ENCODE measurements at regions not wholly inside any gene's neighbourhood (a gene's known extent, or its start where the extent isn't known, plus 50 kb on each side); places are given as distances from the start of the nearest gene placed in this dataset.
"Not testable (repeated sequence)": the region's sequence is repeated elsewhere in the genome, so short reads cannot be mapped to it uniquely, and the experiment has no call there.

DNA sequence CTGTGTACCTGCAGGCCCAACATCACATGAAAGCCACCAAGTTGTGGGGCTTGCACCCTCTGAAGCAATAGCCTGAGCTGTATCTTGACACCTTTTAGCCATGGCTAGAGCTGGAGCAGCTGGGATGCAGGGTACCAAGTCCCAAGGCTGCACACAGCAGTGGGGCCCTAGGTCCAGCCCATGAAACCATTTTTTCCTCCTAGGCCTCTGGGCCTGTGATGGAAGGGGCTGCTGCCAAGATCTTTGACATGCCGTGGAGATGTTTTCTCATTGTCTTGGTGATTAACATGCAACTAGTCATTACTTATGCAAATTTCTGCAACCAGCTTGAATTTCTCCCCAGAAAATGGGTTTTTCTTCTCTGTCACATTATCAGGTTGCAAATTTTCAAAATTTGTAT, 387.2 kb upstream of the RIOK2 start:
- DNase-seq (ENCODE audit: low read depth in 1 of 2, low spot score in 1 of 2), result no peak
- Histone ChIP-seq H3K4me3 (replicated peaks; ENCODE audit: insufficient read depth, low read length) (no peak overlapping the region), H3K27ac (replicated peaks) (no peak overlapping the region), H3K27me3 (ENCODE audit: insufficient read depth, poor library complexity, severe bottlenecking) (no peaks in the 10 kb centered on the region)
- no peak for TF ChIP-seq GABPA (IDR thresholded peaks at IDR 0.05; ENCODE audit: low read depth)
- TF ChIP-seq SPI1 (IDR thresholded peaks at IDR 0.05; ENCODE audit: borderline replicate concordance, low read depth), result no peak
- TF ChIP-seq, protein P1, sequence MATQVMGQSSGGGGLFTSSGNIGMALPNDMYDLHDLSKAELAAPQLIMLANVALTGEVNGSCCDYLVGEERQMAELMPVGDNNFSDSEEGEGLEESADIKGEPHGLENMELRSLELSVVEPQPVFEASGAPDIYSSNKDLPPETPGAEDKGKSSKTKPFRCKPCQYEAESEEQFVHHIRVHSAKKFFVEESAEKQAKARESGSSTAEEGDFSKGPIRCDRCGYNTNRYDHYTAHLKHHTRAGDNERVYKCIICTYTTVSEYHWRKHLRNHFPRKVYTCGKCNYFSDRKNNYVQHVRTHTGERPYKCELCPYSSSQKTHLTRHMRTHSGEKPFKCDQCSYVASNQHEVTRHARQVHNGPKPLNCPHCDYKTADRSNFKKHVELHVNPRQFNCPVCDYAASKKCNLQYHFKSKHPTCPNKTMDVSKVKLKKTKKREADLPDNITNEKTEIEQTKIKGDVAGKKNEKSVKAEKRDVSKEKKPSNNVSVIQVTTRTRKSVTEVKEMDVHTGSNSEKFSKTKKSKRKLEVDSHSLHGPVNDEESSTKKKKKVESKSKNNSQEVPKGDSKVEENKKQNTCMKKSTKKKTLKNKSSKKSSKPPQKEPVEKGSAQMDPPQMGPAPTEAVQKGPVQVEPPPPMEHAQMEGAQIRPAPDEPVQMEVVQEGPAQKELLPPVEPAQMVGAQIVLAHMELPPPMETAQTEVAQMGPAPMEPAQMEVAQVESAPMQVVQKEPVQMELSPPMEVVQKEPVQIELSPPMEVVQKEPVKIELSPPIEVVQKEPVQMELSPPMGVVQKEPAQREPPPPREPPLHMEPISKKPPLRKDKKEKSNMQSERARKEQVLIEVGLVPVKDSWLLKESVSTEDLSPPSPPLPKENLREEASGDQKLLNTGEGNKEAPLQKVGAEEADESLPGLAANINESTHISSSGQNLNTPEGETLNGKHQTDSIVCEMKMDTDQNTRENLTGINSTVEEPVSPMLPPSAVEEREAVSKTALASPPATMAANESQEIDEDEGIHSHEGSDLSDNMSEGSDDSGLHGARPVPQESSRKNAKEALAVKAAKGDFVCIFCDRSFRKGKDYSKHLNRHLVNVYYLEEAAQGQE (IDR thresholded peaks at IDR 0.05; ENCODE audit: insufficient replicate concordance, low read depth), result no peak
- TF ChIP-seq POLR2AphosphoS5 (IDR thresholded peaks at IDR 0.05; ENCODE audit: low read depth), result no peak
- TF ChIP-seq, protein P2, sequence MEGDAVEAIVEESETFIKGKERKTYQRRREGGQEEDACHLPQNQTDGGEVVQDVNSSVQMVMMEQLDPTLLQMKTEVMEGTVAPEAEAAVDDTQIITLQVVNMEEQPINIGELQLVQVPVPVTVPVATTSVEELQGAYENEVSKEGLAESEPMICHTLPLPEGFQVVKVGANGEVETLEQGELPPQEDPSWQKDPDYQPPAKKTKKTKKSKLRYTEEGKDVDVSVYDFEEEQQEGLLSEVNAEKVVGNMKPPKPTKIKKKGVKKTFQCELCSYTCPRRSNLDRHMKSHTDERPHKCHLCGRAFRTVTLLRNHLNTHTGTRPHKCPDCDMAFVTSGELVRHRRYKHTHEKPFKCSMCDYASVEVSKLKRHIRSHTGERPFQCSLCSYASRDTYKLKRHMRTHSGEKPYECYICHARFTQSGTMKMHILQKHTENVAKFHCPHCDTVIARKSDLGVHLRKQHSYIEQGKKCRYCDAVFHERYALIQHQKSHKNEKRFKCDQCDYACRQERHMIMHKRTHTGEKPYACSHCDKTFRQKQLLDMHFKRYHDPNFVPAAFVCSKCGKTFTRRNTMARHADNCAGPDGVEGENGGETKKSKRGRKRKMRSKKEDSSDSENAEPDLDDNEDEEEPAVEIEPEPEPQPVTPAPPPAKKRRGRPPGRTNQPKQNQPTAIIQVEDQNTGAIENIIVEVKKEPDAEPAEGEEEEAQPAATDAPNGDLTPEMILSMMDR (IDR thresholded peaks at IDR 0.05; ENCODE audit: insufficient read depth, low read length), result no peak

DNA sequence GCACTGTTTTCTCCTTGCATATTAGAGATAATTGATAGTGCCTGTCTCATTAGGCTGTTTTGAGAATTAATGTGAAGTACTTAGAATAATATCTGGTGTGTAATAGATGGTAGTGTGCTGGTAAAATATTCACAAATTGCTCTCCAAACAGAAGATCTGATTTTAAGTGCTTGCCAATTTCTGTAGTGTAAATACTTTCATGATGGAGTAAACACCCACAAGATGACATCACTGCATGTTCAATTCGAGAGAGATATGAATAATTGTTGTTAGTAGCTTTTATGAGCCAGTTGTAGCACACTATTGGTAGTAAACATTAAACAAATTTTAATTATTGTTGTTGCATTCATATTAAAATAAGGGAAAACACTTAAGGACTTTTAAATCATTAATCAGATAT, 392.3 kb upstream of the RIOK2 start:
- H3K4me3 ChIP-seq (replicated peaks; ENCODE audit: insufficient read depth, low read length), result no peak overlapping the region
- H3K27ac ChIP-seq (replicated peaks), result no peak overlapping the region
- TF ChIP-seq SPI1 (IDR thresholded peaks at IDR 0.05; ENCODE audit: borderline replicate concordance, low read depth), result no peak
- TF ChIP-seq POLR2AphosphoS5 (IDR thresholded peaks at IDR 0.05; ENCODE audit: low read depth), result no peak
- no peak for TF ChIP-seq GABPA (IDR thresholded peaks at IDR 0.05; ENCODE audit: low read depth)
- TF ChIP-seq, protein P1 (IDR thresholded peaks at IDR 0.05; ENCODE audit: insufficient replicate concordance, low read depth), result no peak
- TF ChIP-seq, protein P2 (IDR thresholded peaks at IDR 0.05; ENCODE audit: insufficient read depth, low read length), result no peak
- DNase-seq (ENCODE audit: low read depth in 1 of 2, low spot score in 1 of 2), result no peak
- no peaks in the 10 kb centered on the region for H3K27me3 ChIP-seq (ENCODE audit: insufficient read depth, poor library complexity, severe bottlenecking)

DNA sequence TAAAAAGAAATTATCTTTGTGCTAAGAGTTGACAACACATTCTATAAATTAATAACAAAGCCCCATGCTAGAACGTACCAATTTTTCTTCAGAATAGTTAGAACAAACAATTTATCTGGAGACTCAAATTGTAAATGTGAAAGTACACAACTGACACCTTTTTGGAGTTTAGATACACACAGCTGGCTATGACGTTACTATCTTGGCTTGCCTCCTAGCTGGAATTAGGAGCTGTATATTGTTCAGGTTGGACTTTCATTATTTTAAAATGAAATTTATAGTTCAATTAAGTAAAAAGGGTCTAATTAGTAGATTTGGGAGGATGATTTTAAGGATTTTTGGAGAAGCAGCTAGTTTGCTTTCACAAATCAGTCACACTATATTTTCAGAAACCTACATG, 393.9 kb upstream of the RIOK2 start:
- Histone ChIP-seq H3K4me3 (replicated peaks; ENCODE audit: insufficient read depth, low read length) (no peak overlapping the region), H3K27me3 (ENCODE audit: insufficient read depth, poor library complexity, severe bottlenecking) (no peaks in the 10 kb centered on the region), H3K27ac (replicated peaks) (no peak overlapping the region)
- DNase-seq (ENCODE audit: low read depth in 1 of 2, low spot score in 1 of 2), result no peak
- TF ChIP-seq GABPA (IDR thresholded peaks at IDR 0.05; ENCODE audit: low read depth) (no peak), POLR2AphosphoS5 (IDR thresholded peaks at IDR 0.05; ENCODE audit: low read depth) (no peak), SPI1 (IDR thresholded peaks at IDR 0.05; ENCODE audit: borderline replicate concordance, low read depth) (no peak)
- TF ChIP-seq, protein P2 (IDR thresholded peaks at IDR 0.05; ENCODE audit: insufficient read depth, low read length), result no peak
- TF ChIP-seq, protein P1 (IDR thresholded peaks at IDR 0.05; ENCODE audit: insufficient replicate concordance, low read depth), result no peak

DNA sequence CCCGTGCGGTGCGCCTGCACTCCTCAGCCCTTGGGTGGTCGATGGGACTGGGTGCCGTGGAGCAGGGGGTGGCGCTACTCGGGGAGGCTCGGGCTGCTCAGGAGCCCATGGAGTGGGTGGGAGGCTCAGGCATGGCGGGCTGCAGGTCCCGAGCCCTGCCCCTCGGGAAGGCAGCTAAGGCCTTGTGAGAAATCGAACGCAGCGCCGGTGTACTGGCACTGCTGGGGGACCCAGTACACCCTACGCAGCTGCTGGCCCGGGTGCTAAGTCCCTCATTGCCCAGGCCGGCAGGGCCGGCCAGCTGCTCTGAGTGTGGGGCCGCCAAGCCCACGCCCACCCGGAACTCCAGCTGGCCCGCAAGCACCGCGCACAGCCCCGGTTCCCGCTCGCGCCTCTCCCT, 396.9 kb upstream of the RIOK2 start:
- not testable (repeated sequence) for DNase-seq (ENCODE audit: low read depth in 1 of 2, low spot score in 1 of 2); H3K4me3 ChIP-seq (replicated peaks; ENCODE audit: insufficient read depth, low read length); H3K27ac ChIP-seq (replicated peaks); H3K27me3 ChIP-seq (ENCODE audit: insufficient read depth, poor library complexity, severe bottlenecking)
